GM10266 (cell line): ENCODE measurements at regions not wholly inside any gene's neighbourhood (a gene's known extent, or its start where the extent isn't known, plus 50 kb on each side); places are given as distances from the start of the nearest gene placed in this dataset.
"Not testable (repeated sequence)": the region's sequence is repeated elsewhere in the genome, so short reads cannot be mapped to it uniquely, and the experiment has no call there.

Experiments
- DNase-seq: peaks from one replicate; pipeline ENCODE4 v3.0.0; 2012; ENCODE audit errors: extremely low spot score
- CTCF ChIP-seq: IDR thresholded peaks from 2 replicates; pipeline ENCODE4 v1.5.1; 2012; ENCODE audit warnings: mild to moderate bottlenecking, low read depth; ENCODE audit not compliant: control insufficient read depth, insufficient read depth; ENCODE audit errors: missing control alignments

- TF ChIP-seq CTCF = no peak
- no peak for DNase-seq
Observed at GRCh38 chr5:128708841-128709240, 170.8 kb upstream of the FBN2 start.

GRCh38 chr5:128711216-128711615, 173.2 kb upstream of the FBN2 start:
- no peak for DNase-seq
- no peak for TF ChIP-seq CTCF

- TF ChIP-seq CTCF = no peak
- DNase-seq = no peak
Observed at GRCh38 chr5:128714551-128714950, 176.5 kb upstream of the FBN2 start.

- TF ChIP-seq CTCF = no peak
- DNase-seq = no peak
Observed at GRCh38 chr5:128722551-128722950, 184.5 kb upstream of the FBN2 start.

- DNase-seq = not testable (repeated sequence)
Observed at GRCh38 chr5:128730021-128730420, 192.0 kb upstream of the FBN2 start.

GRCh38 chr5:128735656-128736055, 197.6 kb upstream of the FBN2 start:
- DNase-seq = not testable (repeated sequence)

GRCh38 chr5:128736553-128736952, 198.5 kb upstream of the FBN2 start:
- DNase-seq = no peak
- no peak for TF ChIP-seq CTCF

GRCh38 chr5:128749136-128749898, 211.3 kb upstream of the FBN2 start:
- no peak for TF ChIP-seq CTCF
- DNase-seq = no peak
